Colon (tissue), 2 donors: ENCODE measurements at regions not wholly inside any gene's neighbourhood (a gene's known extent, or its start where the extent isn't known, plus 50 kb on each side); places are given as distances from the start of the nearest gene placed in this dataset.
"Not testable (repeated sequence)": the region's sequence is repeated elsewhere in the genome, so short reads cannot be mapped to it uniquely, and the experiment has no call there.

Source experiments
- FAIRE-seq: peaks from 2 replicates; lab custom pipeline; 2012; peaks lifted over from hg19 to GRCh38; lab: Jason Lieb, UNC
- donor health status: control.
- donor health status: control.

DNA sequence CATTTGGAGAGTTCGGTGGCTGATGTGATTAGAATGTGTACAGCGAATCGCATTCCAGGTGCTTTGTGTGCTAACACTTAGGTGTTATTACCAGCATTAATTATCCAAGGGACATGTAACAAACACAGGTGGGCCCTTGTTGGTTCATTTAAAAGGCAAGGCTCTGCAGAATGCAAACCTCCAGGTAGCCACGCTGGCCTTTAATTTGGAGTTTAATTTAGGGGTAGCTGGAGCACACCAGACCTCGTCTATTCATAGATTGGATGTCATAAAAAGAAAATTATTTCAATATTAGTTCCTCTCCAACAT lies 191.1 kb downstream of the MAT2B start:
- FAIRE-seq, result no peak

DNA sequence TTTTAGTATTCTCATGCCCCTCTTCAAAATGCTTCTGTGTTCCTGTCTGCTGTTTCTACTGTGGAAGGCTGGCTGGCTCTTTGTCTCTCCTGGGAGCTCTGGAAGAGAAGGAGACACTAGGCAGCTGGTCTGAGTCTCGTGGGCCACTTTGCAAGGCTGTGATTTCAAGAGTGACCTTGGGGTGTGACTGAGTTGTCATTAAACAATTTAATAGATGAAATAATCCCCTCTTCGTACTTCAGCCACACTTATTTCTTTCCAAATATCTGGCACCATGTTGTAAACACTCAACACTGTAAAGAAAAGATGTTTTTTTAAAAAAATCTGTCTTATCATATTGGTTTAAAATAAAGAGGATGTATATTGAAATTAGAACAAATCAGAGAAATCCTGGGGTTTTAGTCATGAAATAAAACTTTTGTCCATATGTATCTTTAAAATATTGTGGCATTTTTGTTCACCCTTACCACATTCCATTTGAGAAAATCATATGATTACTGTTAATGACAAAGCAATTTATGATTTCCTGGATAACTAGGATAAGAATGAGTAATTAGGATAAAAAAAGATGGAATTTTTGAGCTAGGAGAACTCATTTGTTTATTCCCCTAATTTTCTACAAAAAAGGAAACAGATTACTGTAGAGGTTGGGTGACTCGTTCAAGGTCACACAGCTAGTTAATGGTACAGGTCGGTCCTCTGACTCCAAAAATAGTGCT lies 200.8 kb downstream of the MAT2B start:
- no peak for FAIRE-seq

DNA sequence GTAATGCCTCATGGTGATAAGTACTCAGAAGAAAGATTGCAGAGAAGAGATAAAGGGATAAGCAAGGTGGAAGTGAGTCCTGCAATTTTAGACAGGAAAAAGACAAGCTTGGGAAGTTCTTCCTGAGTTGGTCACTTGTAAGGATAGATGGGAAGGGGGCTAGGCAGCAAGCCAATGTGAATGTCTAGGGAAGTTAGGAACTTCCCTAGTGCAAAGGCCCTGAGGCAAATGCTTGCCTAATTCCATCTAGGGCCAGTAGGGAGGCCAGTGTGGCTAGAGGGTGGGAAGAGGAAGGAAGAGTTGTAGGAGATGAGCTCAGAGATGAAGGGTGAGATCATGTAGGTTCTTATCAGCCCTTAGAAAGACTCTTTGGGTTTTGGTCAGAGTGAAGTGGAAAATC lies 206.6 kb downstream of the MAT2B start:
- FAIRE-seq, result no peak

DNA sequence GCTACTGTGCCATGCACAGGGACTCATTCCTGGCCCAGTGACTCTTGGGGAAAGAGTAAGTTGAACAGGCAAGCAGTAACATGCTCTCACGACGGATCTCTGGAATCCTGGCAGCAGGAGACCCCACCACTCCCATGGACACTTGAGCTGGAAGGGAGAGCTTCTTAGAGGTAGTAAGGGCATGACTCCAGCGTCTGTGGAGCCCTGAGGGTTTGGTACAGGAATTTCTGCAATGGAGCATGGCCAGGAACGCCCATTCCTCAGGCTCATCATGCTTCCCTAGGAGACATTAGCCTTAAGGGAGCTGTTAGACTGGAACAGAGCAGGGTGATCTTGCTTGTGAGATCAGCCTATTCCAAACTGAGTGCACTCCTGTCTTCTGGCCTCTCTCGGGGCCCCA lies 212.9 kb downstream of the MAT2B start:
- no peak for FAIRE-seq

DNA sequence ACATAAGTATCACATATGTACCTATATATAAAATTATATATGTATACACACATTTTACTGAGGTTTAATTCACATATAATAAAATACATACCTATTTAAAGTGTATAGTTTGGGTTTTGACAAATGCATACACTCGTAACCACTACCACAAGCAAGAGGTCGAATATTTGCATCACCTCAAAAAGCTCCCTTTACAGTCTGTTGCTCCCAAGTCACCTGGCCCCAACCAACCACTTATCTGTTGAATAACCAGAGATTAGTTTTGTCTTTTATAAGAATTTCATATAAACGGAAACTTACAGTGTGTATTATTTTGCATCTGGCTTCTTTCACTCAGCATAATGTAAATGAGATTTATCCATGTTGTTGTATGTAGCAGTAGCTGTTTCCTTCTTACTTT lies 218.9 kb downstream of the MAT2B start:
- FAIRE-seq, result no peak

DNA sequence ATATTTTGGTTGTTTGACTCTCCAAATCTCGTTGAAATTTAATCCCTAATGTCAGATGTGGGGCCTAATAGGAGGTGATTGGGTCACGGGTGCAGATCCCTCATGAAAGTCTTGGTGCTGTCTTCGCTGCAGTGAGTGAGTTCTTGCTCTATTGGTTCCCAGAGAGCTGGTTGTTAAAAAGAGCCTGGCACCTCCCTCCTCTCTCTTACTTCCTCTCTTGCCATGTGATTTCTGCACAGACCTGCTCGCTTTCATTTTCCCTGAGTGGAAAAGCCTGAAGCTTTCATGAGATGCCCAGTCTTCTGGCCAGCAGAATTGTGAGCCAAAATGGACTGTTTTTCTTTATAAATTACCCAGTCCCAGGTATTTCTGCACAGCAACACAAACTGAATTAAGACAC lies 221.6 kb downstream of the MAT2B start:
- FAIRE-seq, result no peak

DNA sequence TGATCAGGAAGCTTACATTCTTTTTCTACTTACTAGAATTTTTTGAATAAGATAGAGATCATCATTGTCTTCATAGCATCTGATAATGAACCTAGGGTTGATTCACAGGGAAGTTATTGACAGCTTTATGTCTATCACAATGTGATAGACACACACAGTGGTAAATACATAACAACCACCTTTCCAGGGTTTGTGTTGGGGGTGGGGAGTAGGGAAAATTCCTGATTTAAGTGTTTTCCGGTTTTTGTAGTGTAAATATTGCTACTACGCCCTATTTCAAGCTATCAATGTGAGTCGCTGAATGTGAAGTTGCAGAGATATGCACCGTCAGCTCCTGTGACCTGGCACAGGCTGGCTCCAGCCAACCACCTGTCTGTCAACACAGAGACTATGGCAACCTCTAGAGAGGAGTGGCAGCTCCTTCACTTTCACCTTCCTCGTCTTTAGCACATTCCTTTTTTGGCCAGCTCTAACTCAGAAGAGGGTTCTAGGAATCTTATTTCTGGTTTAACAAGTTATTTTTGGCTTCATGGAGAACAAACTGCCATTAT lies 224.9 kb downstream of the MAT2B start:
- FAIRE-seq, result no peak

DNA sequence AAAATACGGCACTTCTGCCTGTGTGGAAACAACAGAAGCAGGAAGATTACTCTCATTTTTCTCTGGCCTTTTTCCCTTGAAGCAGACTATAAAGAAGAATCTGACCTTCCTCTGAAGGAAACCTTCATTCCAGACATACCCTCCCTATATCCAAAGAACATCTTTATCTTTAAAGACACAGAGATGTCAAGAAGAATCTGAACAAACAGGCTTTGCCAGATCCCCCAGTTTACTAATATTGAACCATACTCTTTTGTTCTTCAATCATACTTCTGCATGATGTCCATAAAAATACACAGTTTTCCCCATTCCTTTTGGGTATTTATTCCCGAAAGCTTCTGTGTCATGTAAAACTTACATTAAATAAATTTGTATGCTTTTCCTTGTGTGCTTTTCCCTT lies 225.8 kb downstream of the MAT2B start:
- FAIRE-seq, result no peak

DNA sequence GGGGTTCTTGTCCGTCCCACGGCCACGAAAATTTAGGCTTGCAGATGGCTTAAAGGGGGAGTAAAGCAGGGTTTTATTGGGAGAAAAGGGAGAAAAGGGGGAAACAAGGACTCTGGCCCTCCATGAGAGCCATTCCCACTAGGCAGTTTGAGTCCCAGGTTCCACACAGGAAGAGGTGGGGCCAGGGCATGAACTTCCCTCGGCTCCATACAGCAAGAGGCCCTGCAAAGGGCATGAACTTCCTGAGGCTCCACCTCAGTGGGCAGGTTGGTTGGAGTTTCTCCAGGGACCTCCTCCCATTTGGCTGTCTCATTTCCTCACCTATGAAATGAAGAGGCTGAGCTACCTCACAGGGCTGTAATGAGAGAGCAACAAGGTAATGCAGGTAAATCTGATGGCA lies 229.7 kb downstream of the MAT2B start:
- FAIRE-seq, result no peak

DNA sequence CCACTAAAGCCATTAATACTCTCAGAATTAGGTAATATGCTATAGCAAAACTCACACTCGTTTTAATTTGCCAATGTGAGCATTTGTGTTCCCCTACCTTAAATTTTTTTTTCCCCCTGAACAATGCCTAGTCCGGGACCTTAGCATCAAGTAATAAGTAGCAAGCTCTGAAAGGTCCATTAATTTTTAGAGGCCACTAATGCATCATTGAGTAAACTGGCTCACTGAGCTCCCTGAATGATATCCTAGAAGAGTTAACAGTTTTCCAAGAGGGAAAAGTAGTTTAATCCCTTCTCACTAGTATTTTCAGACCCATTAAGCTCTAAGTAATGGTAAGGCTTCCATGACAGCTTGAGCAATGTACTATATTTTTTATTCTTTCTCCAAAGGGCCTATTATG lies 242.2 kb downstream of the MAT2B start:
- FAIRE-seq, result no peak

DNA sequence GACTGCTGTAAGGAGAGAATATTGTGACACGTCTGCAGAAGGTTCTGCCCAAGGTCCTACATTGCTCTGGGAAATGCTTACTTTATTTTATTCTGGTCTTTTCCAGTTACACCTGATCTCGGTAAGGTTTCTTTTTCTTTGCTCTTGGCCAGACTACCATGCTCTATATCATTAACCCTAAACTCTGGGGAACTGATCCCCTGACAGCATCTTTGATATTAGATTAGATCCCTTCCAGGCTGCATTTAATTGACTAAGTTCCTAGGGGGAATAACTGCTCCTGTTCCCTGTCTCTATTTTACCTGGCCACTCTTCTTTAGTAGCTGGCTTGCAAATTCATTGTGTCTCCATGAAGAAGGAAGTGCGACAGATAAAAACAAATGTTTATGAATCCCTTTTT lies 243.5 kb downstream of the MAT2B start:
- no peak for FAIRE-seq

DNA sequence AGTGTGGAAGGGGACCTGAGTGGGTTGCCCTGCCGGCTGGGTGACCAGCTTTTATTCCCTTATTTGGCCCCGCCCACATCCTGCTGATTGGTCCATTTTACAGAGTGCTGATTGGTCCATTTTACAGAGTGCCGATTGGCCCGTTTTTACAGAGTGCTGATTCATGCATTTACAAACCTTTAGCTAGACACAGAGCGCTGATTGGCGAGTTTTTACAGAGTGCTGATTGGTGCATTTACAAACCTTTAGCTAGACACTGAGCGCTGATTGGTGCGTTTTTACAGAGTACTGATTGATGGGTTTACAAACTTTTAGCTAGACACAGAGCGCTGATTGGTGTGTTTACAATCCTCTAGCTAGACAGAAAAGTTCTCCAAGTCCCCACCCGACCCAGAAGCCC lies 245.0 kb downstream of the MAT2B start:
- FAIRE-seq, result not testable (repeated sequence)

DNA sequence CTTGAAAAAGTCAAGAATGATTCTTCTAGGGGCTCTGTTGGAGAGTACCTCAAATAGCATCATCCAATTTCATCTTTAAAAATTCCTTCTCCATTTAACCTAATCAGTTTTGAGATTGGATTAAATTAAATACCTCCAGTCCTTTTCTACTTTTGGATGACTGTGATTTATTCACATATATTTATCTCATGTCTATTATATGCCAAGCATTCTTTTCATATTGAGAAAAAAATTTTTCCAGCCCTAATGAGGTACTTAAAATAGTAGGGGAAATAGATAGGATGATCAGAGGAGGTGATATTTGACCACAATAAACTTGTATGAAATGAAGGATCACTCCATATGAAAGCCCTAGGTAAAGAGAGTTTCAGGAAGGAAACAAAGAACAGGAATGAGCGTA lies 250.1 kb downstream of the MAT2B start:
- FAIRE-seq, result no peak

DNA sequence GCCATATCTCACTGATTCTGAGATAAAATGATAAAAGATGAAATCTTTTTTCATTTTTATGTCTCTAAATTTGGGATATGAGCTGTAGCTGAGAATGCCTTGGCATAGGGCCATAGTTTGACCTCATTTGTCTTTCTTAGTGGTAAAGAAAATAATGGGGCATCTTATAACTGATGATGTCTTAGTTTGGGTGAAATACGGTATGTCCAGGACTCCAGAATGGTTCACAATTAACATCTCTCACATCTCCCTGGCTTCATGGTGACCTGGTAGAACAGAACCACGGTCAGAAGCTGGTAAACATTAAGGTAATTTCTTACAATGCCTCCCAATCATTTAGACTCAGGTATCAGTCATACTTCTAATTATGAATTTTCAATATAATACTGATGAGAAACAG lies 250.8 kb downstream of the MAT2B start:
- FAIRE-seq, result no peak

DNA sequence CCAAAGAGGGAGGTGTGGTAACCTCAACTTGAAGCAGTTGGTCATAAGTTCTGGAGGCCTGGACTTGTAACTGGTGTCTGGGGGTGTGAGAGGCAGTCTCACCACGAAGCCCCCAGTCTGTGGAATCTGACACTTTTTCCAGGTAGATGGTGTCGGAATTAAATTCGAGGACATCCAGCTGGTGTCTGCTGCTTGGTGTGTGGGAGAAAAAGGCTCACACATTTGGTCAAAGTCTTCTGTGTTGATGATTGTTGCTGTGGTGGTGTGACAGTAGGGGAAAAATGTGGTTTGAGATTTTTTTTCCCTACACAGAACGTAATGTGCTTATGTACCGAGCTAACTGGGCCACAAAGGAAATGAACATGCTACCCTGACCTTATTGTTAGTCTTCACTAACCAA lies 251.9 kb downstream of the MAT2B start:
- FAIRE-seq, result no peak

DNA sequence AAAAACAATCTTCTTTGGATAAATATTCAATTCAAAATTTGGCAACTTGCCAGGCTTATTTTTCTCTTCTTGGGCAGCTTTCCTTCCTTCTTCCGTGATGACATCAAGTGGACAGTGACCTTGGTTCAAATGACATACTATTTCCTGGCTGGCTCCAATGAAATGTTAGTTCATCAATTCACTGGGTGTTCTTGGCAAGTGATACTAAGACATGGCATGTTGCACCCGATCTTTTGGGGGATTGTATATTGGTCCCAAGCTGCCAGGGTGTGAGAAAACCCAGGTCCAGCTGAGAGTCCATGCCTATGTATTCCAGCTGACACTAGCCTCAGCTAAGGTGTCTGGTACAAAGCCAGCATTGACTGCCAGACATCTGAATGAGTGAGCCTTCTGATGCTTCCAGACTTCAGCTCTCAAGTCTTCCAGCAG lies 252.9 kb downstream of the MAT2B start:
- no peak for FAIRE-seq

DNA sequence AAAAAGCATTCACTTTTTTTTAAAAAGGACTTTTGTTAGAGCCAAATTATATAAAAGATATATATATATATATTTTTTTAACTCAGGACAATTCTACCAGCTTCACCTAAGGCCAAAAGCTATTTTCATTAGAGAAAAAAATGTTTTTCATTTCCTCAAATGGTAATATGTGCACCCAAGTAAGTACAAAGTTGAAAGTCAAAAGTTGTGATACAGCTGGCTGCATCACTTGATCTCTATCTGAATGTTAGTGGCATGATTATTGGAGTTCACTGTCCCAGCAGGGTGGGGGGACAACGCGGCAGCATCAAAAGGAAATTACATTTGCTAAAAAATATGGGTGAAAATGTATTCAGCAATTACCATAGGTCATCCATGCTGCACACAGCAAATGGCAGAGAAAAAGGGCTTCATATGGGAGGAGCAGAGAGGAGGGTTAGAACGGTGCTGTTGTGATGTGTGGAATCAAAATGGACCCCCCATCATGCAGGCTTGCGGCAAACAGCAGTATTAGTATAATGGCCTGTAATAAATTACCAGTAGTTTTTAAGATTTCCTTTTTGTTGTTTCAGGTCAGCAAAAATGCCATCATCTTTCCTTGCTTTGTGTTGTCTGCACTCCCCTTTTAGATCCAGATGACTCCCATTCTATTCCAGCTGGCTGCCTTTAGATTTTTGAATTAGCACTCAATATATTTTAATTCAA lies 253.7 kb downstream of the MAT2B start:
- no peak for FAIRE-seq

DNA sequence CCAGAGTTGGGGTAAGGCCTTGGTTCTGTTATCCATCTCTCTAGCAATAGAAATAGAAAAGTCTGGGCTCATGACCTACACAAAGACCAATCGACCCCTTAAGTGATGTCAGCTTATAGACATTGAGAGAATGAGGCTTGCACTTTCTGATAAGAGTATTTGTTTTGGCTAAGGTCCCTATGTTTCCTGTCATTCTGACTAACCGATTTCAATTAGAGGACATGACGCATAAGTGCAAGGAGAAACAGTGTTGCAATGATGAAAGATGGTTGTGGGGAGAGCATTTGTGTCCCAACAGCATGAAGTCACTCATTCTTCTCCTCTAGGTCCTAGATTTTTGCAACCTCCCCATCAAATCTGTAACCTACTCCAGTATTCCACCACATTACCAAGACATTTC lies 255.1 kb downstream of the MAT2B start:
- no peak for FAIRE-seq

DNA sequence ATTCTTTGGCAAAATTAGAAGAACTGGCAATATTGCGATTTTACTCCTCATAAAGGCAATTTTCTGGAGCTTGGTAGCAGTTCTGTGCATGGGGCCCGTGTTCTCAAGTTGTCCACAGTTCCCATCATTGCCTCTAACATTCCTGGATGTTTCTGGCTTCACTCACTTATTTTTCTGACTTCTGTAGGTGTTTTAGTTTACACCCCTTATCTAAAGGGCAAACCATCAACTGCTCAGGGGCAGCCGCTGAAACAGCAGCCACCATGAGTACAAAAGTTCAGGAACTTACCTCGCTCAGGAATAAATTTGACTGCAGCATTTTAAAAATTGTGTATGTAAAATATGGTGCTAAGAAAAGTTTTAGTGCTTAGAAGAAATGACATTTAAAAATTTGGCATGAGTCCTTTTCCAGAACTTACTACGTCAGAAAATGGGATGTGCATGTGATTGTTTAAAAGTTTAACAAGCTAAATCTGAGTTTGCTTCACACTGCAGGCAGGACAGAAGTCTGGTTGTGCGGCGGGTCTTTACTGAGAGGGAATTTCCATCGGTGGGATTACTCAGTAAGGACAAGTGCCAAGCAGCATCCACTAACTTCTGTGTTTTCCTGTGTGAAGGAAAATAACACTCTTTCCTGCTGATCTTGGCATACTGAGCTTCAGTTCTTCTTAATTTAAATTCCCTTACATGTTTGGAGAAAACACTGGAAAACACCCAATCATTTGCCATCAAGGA lies 261.7 kb downstream of the MAT2B start:
- FAIRE-seq, result no peak

DNA sequence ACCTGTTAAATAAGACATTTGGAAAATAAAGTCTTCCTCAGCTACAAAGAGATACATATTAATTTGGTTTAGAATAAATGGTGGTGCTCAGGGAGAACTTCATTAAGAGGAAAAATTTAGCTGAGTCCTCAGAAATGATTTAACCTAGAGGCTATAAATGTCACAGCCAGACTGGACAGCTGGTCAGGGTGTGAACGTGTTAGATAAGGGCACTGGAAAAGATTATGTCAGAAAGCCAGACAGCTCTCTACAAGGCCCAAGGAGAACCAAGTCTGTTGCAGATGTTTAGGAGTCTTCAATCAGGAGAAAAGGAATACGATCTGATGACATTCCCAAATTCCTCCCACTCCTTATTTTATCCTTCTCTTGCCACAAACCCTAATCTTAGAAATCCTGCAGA lies 265.2 kb downstream of the MAT2B start:
- no peak for FAIRE-seq

DNA sequence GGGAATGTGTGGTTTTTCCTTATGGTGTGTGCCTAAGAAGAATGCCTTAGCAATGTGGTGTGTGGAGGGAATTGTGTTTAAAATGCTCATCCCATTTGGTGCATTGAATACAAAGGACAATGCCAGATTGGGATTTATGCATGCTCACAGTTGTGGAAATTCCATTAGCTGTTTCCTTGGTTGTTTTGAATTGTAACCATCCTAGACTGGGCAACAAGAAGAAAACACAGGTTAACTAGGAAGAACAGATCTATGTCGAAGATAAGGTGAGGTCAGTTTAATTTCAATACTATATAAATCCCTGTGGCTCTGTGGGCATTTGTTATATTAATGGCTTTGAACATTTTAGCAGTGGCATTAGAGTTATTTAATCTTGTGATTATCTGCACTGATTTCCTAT lies 266.8 kb downstream of the MAT2B start:
- no peak for FAIRE-seq

DNA sequence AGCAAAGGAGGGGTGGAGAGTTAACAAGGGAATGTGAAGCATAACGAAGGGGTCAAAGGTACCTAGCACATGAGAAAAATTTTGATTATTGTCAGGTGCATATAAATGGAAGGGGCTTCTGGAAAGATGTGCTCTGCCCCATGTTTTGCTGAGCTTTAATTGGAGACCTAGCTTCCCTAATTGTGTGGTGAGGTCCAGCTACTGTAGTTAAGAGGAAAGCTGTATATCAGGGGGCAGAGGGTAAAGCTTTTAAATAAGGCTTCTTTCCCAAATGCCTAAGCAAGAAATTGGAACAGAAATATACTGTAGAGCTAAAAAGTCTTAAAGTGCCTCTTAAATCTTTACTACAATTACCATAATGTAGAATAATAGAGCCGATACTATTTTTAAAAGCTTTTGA lies 267.2 kb downstream of the MAT2B start:
- no peak for FAIRE-seq

DNA sequence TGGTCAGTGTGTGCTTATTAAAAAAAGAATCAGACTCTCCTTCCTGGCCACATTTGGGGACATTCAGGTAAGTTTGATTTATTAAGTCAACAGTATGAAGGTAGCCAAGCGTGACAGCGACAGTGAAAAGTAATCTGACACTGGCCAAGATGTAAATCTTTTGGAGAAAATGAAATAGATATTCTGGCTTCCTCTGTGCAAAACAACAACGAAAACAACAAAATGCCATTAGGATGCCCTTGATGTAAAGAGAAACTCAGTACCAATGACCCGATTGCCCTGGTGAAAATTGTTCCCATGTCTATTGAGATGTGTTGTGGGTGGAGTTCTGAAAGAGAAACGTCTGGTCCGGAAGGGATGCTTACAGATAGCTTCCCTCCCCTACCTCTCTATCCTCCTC lies 267.8 kb downstream of the MAT2B start:
- FAIRE-seq, result no peak
